Lung microvascular endothelial cell (primary cell): ENCODE measurements at regions not wholly inside any gene's neighbourhood (a gene's known extent, or its start where the extent isn't known, plus 50 kb on each side); places are given as distances from the start of the nearest gene placed in this dataset.
"Not testable (repeated sequence)": the region's sequence is repeated elsewhere in the genome, so short reads cannot be mapped to it uniquely, and the experiment has no call there.

ENCODE experiments used
- DNase-seq, 2 donors: peaks; one replicate each; pipeline versions ENCODE4 v3.0.0 to v3.0.0-alpha.2; 2010; ENCODE audit warnings: low read depth in 2 of 2

- no peak for DNase-seq
Observed at GRCh38 chr6:121917834-121918559, 481.5 kb upstream of the HSF2 start.

GRCh38 chr6:121920616-121921015 lies 478.8 kb upstream of the HSF2 start:
- no peak for DNase-seq

GRCh38 chr6:121925024-121925423 lies 474.4 kb upstream of the HSF2 start:
- no peak for DNase-seq

- peak in 1 of 2 donors; percentile 16 for DNase-seq
Observed at GRCh38 chr6:121925534-121926255, 473.8 kb upstream of the HSF2 start.

GRCh38 chr6:121929301-121929700 lies 470.2 kb upstream of the HSF2 start:
- DNase-seq: no peak

DNA sequence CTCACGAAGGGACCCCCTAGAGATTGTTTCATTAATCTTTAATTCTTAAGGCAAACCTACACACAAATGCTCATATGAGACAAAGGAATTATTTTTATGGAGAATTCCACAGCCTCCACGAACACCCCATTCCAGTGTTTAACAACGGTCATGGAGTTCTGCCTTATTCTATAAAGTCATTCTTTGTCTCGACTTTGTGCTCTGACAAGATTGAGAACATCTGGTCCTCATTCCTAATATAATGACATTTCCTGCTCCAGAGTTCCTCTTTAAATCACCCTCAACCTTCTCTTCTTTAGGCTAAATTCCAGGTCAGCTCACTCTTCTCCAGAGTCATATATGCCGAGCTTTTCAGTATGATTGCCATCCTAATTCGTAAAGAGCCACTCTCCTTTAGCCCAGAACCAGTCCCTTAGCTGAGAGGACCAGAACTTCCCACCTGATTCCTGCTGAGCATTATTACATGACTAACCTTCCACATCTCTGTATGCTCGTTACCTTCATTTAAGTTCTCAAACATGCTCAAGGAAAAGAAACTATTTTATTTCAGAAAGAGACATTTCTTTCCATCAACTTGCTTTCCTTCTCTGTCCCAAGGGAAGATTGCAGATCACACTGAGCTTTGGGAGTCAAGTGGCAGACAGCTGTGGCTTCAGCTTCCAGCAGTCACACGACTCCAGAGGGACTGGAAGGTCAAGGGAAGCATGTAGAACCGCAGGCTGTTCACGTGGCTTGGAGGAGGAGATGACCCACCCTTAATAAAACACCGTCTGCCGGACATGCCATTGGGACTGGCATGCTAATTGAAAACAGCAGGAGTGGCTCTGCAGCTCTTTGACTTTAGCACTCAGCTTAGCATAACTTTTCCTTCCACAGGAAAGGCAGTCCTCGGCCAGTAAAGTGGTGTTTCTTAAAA lies 467.1 kb upstream of the HSF2 start:
- DNase-seq: peak; percentile 61 to 69

DNA sequence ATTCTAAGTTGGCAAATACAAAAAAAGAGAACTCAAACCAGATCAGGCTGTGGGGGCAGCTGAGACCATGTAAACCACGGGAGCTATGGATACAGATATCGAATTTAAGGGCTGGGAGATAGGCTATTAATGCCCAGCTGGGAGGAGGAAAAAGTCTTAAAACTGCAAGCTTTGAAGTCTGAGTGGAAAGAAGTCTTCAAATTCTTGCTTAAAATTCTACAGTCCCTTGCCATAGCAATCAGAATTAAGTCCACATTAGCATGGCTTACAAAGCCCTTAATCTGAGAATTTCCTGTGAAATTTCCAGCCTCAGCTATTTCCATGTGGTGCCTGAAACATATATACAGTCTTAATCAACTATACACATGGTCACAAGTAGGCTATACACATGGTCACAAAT lies 465.0 kb upstream of the HSF2 start:
- no peak for DNase-seq

- no peak for DNase-seq
Observed at GRCh38 chr6:121940728-121941127, 458.7 kb upstream of the HSF2 start.

GRCh38 chr6:121944354-121944753 lies 455.1 kb upstream of the HSF2 start:
- DNase-seq: no peak

DNA sequence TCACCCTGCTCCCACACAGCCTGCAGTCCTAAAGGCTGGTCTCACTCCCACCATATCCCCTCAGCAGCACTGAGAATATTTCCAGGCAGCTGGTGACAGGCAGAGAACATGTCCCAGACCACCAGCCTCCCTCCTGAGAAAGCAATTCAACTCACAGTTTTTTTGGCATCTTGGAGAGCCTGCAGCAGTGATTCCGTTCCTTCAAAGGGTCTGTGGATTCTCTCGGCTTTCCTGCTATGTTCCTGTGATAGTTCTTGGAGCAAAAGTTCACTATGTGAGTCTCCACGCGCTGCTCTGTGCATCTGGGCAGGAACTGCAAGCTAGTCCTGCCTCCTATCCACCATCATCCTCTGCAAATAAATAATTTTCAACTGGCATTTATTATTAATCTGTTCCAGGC lies 448.3 kb upstream of the HSF2 start:
- DNase-seq: no peak

- DNase-seq: peak; percentile 12 to 43
Observed at GRCh38 chr6:121951918-121952379, 447.5 kb upstream of the HSF2 start.

DNA sequence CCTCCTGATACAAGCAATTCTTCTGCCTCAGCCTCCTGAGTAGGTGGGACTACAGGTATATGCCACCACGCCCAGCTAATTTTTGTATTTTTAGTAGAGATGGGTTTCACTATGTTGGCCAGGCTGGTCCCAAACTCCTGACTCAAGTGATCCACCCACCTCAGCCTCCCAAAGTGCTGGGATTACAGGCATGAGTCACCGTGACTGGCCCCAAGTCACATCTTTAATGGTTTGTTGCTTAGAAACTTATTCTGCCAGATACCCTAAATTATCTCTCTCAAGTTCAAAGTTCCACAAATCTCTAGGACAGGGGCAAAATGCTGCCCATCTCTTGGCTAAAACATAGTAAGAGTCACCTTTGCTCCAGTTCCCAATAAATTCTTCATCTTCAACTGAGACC lies 444.1 kb upstream of the HSF2 start:
- DNase-seq: not testable (repeated sequence)

GRCh38 chr6:121956782-121957181 lies 442.7 kb upstream of the HSF2 start:
- no peak for DNase-seq

DNA sequence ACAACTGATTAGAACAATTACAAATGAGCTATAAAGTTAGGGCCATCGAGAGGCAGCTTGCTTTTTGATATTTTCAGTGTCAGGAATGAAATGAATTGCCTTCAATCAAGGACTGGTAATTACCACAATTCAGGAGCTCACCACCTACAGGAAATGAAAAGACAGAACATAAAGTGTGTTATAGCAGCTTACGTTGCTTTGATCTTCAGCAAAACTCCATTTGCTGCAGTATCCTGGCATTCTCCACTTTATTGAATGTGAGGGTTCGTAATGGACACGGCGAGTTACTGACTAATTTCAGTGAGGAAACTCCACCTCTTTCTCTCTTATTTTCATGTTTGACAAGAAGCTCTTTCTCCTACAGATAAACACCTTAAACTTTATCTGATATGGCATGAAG lies 440.0 kb upstream of the HSF2 start:
- no peak for DNase-seq

- no peak for DNase-seq
Observed at GRCh38 chr6:121961619-121962125, 437.8 kb upstream of the HSF2 start.

DNA sequence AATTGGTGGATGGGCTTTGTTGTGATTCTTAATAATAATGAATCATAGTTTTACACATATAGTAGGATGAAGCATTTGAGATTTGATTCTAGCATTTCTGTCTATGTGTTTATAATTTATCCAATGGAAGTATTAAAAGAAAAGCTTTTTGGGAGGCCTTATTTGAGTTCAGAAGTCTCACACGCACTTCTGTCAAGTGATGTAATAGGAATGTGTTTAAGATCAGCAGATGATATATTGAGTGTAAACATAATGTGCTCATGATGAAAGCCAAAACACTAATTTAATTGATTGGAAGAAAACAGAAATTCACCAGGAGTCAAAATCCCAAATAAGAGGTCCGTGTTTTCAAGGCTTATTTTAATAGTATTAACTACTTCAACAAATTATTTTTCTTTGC lies 435.6 kb upstream of the HSF2 start:
- DNase-seq: no peak

- no peak for DNase-seq
Observed at GRCh38 chr6:121965739-121966138, 433.7 kb upstream of the HSF2 start.

- DNase-seq: no peak
Observed at GRCh38 chr6:121967631-121968030, 431.8 kb upstream of the HSF2 start.

DNA sequence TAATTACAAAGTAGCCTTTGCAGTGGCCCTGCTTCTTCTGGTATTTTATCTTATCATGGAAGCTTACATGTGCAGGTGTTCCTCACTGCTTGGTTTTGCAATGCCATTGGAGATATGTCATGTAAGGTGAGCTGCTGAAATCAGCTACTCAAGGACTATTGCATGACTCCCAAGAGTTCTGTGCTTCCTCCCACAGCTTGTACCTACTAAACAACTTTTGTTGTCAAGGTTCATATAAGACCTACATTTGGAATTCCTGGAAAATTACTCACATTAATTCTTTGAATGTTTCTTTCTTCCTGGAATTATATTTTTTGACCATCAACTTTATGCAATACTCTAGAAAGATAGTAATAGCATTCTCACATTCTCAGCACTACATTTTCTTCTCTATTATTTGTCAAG lies 427.5 kb upstream of the HSF2 start:
- DNase-seq: no peak

- no peak for DNase-seq
Observed at GRCh38 chr6:121984956-121985355, 414.5 kb upstream of the HSF2 start.

DNA sequence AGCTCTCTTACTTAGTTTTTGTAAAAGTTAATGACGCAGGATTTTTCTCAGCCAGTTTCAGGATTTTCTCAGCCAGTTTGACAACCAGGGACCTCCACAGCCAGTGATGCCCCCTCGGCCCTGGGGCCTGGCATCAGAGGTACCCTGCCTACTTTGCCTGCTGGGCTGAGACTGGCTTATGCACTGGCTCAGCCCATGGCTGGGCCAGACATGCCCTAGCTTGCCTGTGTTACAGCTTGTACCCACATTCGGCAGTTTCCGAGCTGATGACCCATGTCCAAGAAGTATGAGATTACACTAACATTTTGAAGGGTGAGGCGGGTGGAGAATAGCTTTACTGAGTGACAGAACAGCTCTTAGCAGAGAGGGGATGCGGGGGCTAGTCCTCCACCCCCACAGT lies 406.1 kb upstream of the HSF2 start:
- DNase-seq: no peak

GRCh38 chr6:121994919-121995318 lies 404.5 kb upstream of the HSF2 start:
- DNase-seq: no peak
